Astrocyte (in vitro differentiated cells and primary cell): ENCODE measurements at regions not wholly inside any gene's neighbourhood (a gene's known extent, or its start where the extent isn't known, plus 50 kb on each side); places are given as distances from the start of the nearest gene placed in this dataset.

ENCODE experiments used
- DNase-seq: peaks from one replicate; pipeline ENCODE4 v3.0.0-alpha.2; 2010; ENCODE audit warnings: low read depth
- FAIRE-seq: peaks from 2 replicates; lab custom pipeline; 2011; peaks lifted over from hg19 to GRCh38; lab: Jason Lieb, UNC
- H2AFZ ChIP-seq: 2 replicates; pipeline ENCODE4 v1.6.0; 2012; ENCODE audit warnings: low read depth, low read length, inconsistent platforms
- H3K27ac ChIP-seq: 2 replicates; pipeline ENCODE4 v1.5.1; 2011; ENCODE audit warnings: low read depth, low read length, inconsistent platforms
- H3K27me3 ChIP-seq: 2 replicates; pipeline ENCODE4 v1.6.0; 2011; ENCODE audit warnings: low read length, inconsistent platforms; ENCODE audit not compliant: insufficient read depth
- H3K36me3 ChIP-seq: 2 replicates; pipeline ENCODE4 v1.5.1; 2011; ENCODE audit warnings: low read length, inconsistent platforms; ENCODE audit not compliant: insufficient read depth
- H3K4me1 ChIP-seq: 2 replicates; pipeline ENCODE4 v1.5.1; 2011; ENCODE audit warnings: low read length, inconsistent platforms; ENCODE audit not compliant: insufficient read depth
- H3K4me2 ChIP-seq: 2 replicates; pipeline ENCODE4 v1.6.0; 2012; ENCODE audit warnings: low read length, inconsistent platforms
- H3K4me3 ChIP-seq: 2 replicates; pipeline ENCODE4 v1.5.1; 2011; ENCODE audit warnings: low read depth, mild to moderate bottlenecking, low read length, inconsistent platforms; ENCODE audit not compliant: insufficient read depth
- H3K79me2 ChIP-seq: 2 replicates; pipeline ENCODE4 v1.6.0; 2012; ENCODE audit warnings: mild to moderate bottlenecking, low read length, inconsistent platforms; ENCODE audit not compliant: insufficient read depth
- H3K9ac ChIP-seq: 2 replicates; pipeline ENCODE4 v1.6.0; 2012; ENCODE audit warnings: mild to moderate bottlenecking, low read length, inconsistent platforms
- H3K9me3 ChIP-seq: 2 replicates; pipeline ENCODE4 v1.5.1; 2012; ENCODE audit warnings: low read depth, mild to moderate bottlenecking, low read length, inconsistent platforms; ENCODE audit not compliant: insufficient read depth
- H4K20me1 ChIP-seq: 2 replicates; pipeline ENCODE4 v1.6.0; 2012; ENCODE audit warnings: low read length, inconsistent platforms; ENCODE audit not compliant: insufficient read depth
- H3K27ac Mint-ChIP-seq: one replicate; pipeline ENCODE4 v1.8.0; 2021; ENCODE audit warnings: mild to moderate bottlenecking, mixed read lengths; ENCODE audit not compliant: unreplicated experiment
- H3K27me3 Mint-ChIP-seq: one replicate; pipeline ENCODE4 v1.8.0; 2021; ENCODE audit warnings: low read depth, mixed read lengths; ENCODE audit not compliant: unreplicated experiment
- H3K36me3 Mint-ChIP-seq: one replicate; pipeline ENCODE4 v1.8.0; 2021; ENCODE audit warnings: low read depth, mixed read lengths; ENCODE audit not compliant: unreplicated experiment
- H3K4me1 Mint-ChIP-seq: one replicate; pipeline ENCODE4 v1.8.0; 2021; ENCODE audit warnings: low read depth, mixed read lengths; ENCODE audit not compliant: unreplicated experiment
- H3K4me3 Mint-ChIP-seq: one replicate; pipeline ENCODE4 v1.8.0; 2021; ENCODE audit warnings: mild to moderate bottlenecking, moderate library complexity, mixed read lengths; ENCODE audit not compliant: unreplicated experiment
- H3K9me3 Mint-ChIP-seq: one replicate; pipeline ENCODE4 v1.8.0; 2021; ENCODE audit warnings: mild to moderate bottlenecking, mixed read lengths; ENCODE audit not compliant: unreplicated experiment
- CTCF ChIP-seq: IDR thresholded peaks from 2 replicates; pipeline ENCODE4 v1.5.1; 2011; ENCODE audit warnings: low read depth, mild to moderate bottlenecking, inconsistent platforms, low read length, moderate library complexity; ENCODE audit not compliant: insufficient read depth
- EZH2 ChIP-seq: IDR thresholded peaks from 2 replicates; pipeline ENCODE4 v1.6.1; 2012; ENCODE audit warnings: mild to moderate bottlenecking, low read length, inconsistent platforms; ENCODE audit not compliant: insufficient read depth

- Mint-ChIP-seq H3K4me1 (no peaks in the 10 kb centered on the region), H3K27me3 (no peaks in the 10 kb centered on the region), H3K4me3 (no peak overlapping the region), H3K27ac (no peak overlapping the region), H3K36me3 (peaks cover 3% of the 10 kb centered on the region), H3K9me3 (peaks cover 2% of the 10 kb centered on the region)
- H4K20me1 ChIP-seq = no peaks in the 10 kb centered on the region
- TF ChIP-seq CTCF (no peak), EZH2 (no peak)
- H3K4me2 ChIP-seq = no peak overlapping the region
- FAIRE-seq (no peak), DNase-seq (no peak)
- H3K36me3 ChIP-seq = no peaks in the 10 kb centered on the region
- H3K79me2 ChIP-seq = no peaks in the 10 kb centered on the region
- H3K27me3 ChIP-seq = no peaks in the 10 kb centered on the region
- H3K9me3 ChIP-seq = no peaks in the 10 kb centered on the region
- H3K9ac ChIP-seq = no peak overlapping the region
- no peak overlapping the region for H3K4me3 ChIP-seq
- no peak overlapping the region for H2AFZ ChIP-seq
- H3K27ac ChIP-seq = no peak overlapping the region
- no peaks in the 10 kb centered on the region for H3K4me1 ChIP-seq
Observed at GRCh38 chr10:91040343-91040742, 119.5 kb upstream of the ANKRD1 start.

DNA sequence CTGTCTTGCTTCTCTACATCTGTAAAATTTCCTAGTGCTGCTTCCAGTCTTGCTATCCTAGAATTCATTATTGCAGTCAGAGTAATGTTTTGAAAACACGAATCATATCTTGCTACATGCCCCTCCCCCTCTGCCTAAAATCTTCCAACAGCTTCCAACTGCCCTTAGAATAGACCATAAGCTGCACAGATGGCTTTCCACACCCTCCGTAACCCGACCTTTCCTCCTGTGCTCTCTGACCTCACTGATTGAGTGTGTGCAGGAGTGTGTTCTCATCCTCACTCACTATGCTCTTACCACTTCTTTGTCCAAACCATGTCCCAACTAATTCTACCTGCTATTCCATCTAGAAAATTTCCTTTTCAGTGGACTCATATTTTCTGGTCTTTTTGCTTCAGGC is 121.2 kb upstream of the ANKRD1 start:
- Histone ChIP-seq H3K4me1 (no peaks in the 10 kb centered on the region), H3K4me2 (no peak overlapping the region), H3K27me3 (no peaks in the 10 kb centered on the region), H2AFZ (no peak overlapping the region), H3K79me2 (no peaks in the 10 kb centered on the region), H3K9ac (no peak overlapping the region), H3K27ac (no peak overlapping the region), H4K20me1 (no peaks in the 10 kb centered on the region), H3K4me3 (no peak overlapping the region), H3K36me3 (no peaks in the 10 kb centered on the region), H3K9me3 (no peaks in the 10 kb centered on the region)
- Mint-ChIP-seq H3K4me1 (no peaks in the 10 kb centered on the region), H3K9me3 (peaks cover 8% of the 10 kb centered on the region), H3K27me3 (no peaks in the 10 kb centered on the region), H3K27ac (no peak overlapping the region), H3K36me3 (peaks cover 3% of the 10 kb centered on the region), H3K4me3 (no peak overlapping the region)
- DNase-seq (no peak), FAIRE-seq (no peak)
- TF ChIP-seq EZH2 = no peak
- TF ChIP-seq CTCF = no peak

GRCh38 chr10:91043173-91043910 is 122.5 kb upstream of the ANKRD1 start:
- H3K79me2 ChIP-seq = no peaks in the 10 kb centered on the region

More at GRCh38 chr10:91043173-91043910, 122.5 kb upstream of the ANKRD1 start:
- Histone ChIP-seq H3K36me3 (no peaks in the 10 kb centered on the region), H3K4me3 (no peak overlapping the region), H4K20me1 (no peaks in the 10 kb centered on the region), H3K27ac (no peak overlapping the region), H3K4me1 (no peaks in the 10 kb centered on the region), H2AFZ (no peak overlapping the region), H3K9me3 (no peaks in the 10 kb centered on the region), H3K27me3 (no peaks in the 10 kb centered on the region), H3K4me2 (no peak overlapping the region), H3K9ac (no peak overlapping the region)
- no peak overlapping the region for H3K4me3 Mint-ChIP-seq
- peaks cover 3% of the 10 kb centered on the region for H3K36me3 Mint-ChIP-seq
- no peaks in the 10 kb centered on the region for H3K27me3 Mint-ChIP-seq
- H3K4me1 Mint-ChIP-seq = no peaks in the 10 kb centered on the region
- TF ChIP-seq CTCF (peak; percentile 41), EZH2 (no peak)
- no peak overlapping the region for H3K27ac Mint-ChIP-seq
- peaks cover 8% of the 10 kb centered on the region for H3K9me3 Mint-ChIP-seq
- FAIRE-seq = peak; percentile 56
- DNase-seq = no peak
